ENCODE measurements at regions not wholly inside any gene's neighbourhood (a gene's known extent, or its start where the extent isn't known, plus 50 kb on each side); places are given as distances from the start of the nearest gene placed in this dataset.

GRCh38 chr16:9518051-9518450, 426.6 kb downstream of the HAPSTR1 start:
- Histone ChIP-seq H3K4me3 (no peak overlapping the region), H3K9me3 (no peaks in the 10 kb centered on the region), H3K36me3 (ENCODE audit: low read depth) (no peaks in the 10 kb centered on the region), H3K4me1 (ENCODE audit: low read depth) (no peaks in the 10 kb centered on the region)
- ATAC-seq: no peak
- intact Hi-C loops (cut with DNase I, micrococcal nuclease): no loop called here
- no peak for DNase-seq
- no peak for TF ChIP-seq CTCF (IDR thresholded peaks at IDR 0.05)

GRCh38 chr16:9518581-9518980, 427.1 kb downstream of the HAPSTR1 start:
- no peaks in the 10 kb centered on the region for H3K36me3 ChIP-seq (ENCODE audit: low read depth)
- TF ChIP-seq CTCF (IDR thresholded peaks at IDR 0.05): no peak
- ATAC-seq (no peak), DNase-seq (no peak)
- no peak overlapping the region for H3K4me3 ChIP-seq
- H3K4me1 ChIP-seq (ENCODE audit: low read depth): no peaks in the 10 kb centered on the region
- intact Hi-C loops (cut with DNase I, micrococcal nuclease): no loop called here
- H3K9me3 ChIP-seq: no peaks in the 10 kb centered on the region

GRCh38 chr16:9521749-9522370, 430.4 kb downstream of the HAPSTR1 start:
- no peak for TF ChIP-seq CTCF (IDR thresholded peaks at IDR 0.05)
- no peak for ATAC-seq
- intact Hi-C loops (cut with DNase I, micrococcal nuclease): no loop called here

GRCh38 chr16:9522614-9523013, 431.2 kb downstream of the HAPSTR1 start:
- no peak for ATAC-seq
- no peak overlapping the region for H3K4me3 ChIP-seq
- no peaks in the 10 kb centered on the region for H3K4me1 ChIP-seq (ENCODE audit: low read depth)
- TF ChIP-seq CTCF (IDR thresholded peaks at IDR 0.05): no peak
- no peak for DNase-seq
- H3K36me3 ChIP-seq (ENCODE audit: low read depth): no peaks in the 10 kb centered on the region
- no peaks in the 10 kb centered on the region for H3K9me3 ChIP-seq
- intact Hi-C loops (cut with DNase I, micrococcal nuclease): no loop called here

More at GRCh38 chr16:9521749-9522370, 430.4 kb downstream of the HAPSTR1 start:
- Histone ChIP-seq H3K36me3 (ENCODE audit: low read depth) (no peaks in the 10 kb centered on the region), H3K4me1 (ENCODE audit: low read depth) (no peaks in the 10 kb centered on the region), H3K4me3 (no peak overlapping the region), H3K9me3 (no peaks in the 10 kb centered on the region)
- DNase-seq: no peak

- DNase-seq: no peak
- ATAC-seq: no peak
- Histone ChIP-seq H3K4me1 (ENCODE audit: low read depth) (no peaks in the 10 kb centered on the region), H3K4me3 (no peak overlapping the region), H3K9me3 (no peaks in the 10 kb centered on the region), H3K36me3 (ENCODE audit: low read depth) (no peaks in the 10 kb centered on the region)
- no peak for TF ChIP-seq CTCF (IDR thresholded peaks at IDR 0.05)
- intact Hi-C loops (cut with DNase I, micrococcal nuclease): no loop called here
These were observed 432.6 kb downstream of the HAPSTR1 start for GRCh38 chr16:9523994-9524393.

GRCh38 chr16:9525037-9525436, 433.6 kb downstream of the HAPSTR1 start:
- no peak for TF ChIP-seq CTCF (IDR thresholded peaks at IDR 0.05)
- Histone ChIP-seq H3K9me3 (no peaks in the 10 kb centered on the region), H3K36me3 (ENCODE audit: low read depth) (no peaks in the 10 kb centered on the region), H3K4me3 (no peak overlapping the region), H3K4me1 (ENCODE audit: low read depth) (no peaks in the 10 kb centered on the region)
- ATAC-seq: no peak
- DNase-seq: no peak
- intact Hi-C loops (cut with DNase I, micrococcal nuclease): no loop called here

All from mucosa of descending colon (tissue), 3 donors.